GM12865 (cell line): ENCODE measurements at regions not wholly inside any gene's neighbourhood (a gene's known extent, or its start where the extent isn't known, plus 50 kb on each side); places are given as distances from the start of the nearest gene placed in this dataset.
A peak's percentile ranks its signal among the peaks of the same experiment; 100 is the strongest.

Experiments
- DNase-seq: peaks from one replicate; pipeline ENCODE4 v3.0.0; 2010; ENCODE audit warnings: low read depth
- H3K4me3 ChIP-seq: 2 replicates; pipeline ENCODE4 v1.5.1; 2011; ENCODE audit warnings: mild to moderate bottlenecking, low read depth, low read length, control low read depth
- CTCF ChIP-seq: IDR thresholded peaks from 2 replicates; pipeline ENCODE4 v1.5.1; 2011; ENCODE audit warnings: low read length, control low read depth, low read depth, inconsistent platforms; ENCODE audit not compliant: insufficient read depth; ENCODE audit errors: missing control alignments

GRCh38 chr5:57103317-57103907 lies 70.4 kb upstream of the GPBP1 start:
- TF ChIP-seq CTCF: no peak
- no peak for DNase-seq
- no peak overlapping the region for H3K4me3 ChIP-seq

DNA sequence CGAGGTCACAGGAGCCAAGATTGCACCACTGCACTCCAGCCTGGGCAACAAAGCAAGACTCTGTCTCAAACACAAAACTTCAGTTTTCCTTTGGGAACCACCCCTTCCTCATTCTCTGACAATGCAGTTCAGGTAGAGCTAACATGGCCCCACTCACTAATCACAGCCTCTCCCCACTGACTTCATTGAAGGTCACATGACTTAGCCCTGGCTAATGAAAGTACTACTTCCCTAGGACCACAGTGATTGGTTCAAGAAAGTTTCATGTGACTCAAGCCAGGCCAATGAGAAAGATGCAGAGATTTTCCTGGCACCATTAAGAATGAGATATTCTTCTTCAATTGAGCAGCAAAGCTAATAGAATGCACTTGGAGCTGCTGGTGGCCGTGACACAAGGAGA lies 67.2 kb upstream of the GPBP1 start:
- TF ChIP-seq CTCF: no peak
- no peak for DNase-seq
- no peak overlapping the region for H3K4me3 ChIP-seq

DNA sequence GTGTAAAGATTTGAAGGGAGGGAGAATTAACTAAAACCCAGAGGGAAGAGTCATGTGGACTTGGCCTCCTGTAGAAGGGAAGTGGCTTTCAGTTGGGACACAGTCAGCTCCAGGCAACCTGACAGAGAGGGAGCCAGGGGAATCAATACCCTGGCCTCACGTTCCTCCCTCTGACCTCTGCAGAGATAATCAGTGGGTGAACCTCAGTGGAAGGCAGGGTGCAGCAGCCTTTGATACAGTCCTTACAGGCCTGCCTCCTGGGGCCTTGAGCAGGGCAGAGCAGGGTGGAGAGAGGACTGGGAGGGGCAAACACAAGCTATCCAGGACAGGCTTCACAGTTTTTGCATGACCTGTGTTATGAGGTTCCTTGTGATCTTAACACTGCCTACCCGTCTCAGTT lies 61.9 kb upstream of the GPBP1 start:
- DNase-seq: no peak
- TF ChIP-seq CTCF: no peak
- H3K4me3 ChIP-seq: no peak overlapping the region

GRCh38 chr5:57113481-57113880 lies 60.4 kb upstream of the GPBP1 start:
- no peak for DNase-seq
- no peak overlapping the region for H3K4me3 ChIP-seq
- no peak for TF ChIP-seq CTCF

- DNase-seq: peak; percentile 11
- TF ChIP-seq CTCF: no peak
- no peak overlapping the region for H3K4me3 ChIP-seq
These were observed 56.3 kb upstream of the GPBP1 start for GRCh38 chr5:57117596-57117995.

DNA sequence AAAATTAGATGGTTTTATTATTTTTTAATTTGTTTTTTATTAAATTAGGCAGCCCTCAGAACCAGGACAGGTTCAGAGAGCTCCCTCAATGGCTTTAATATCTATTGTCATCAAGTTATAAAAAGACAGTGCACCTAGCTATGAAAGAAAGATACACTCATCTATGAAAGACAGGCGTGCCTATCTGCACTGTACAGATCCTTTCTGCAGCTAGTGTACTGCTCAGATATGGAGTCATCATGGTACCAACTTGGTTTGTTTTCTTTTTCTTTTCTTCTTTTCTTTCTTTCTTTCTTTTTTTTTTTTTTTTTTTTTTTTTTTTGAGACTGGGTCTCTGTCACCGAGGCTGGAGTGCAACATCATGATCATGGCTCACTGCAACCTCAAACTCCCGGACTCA lies 54.8 kb upstream of the GPBP1 start:
- no peak for DNase-seq
- no peak overlapping the region for H3K4me3 ChIP-seq
- no peak for TF ChIP-seq CTCF

GRCh38 chr5:57124014-57124413 lies 49.8 kb upstream of the GPBP1 start:
- no peak for DNase-seq
- no peak overlapping the region for H3K4me3 ChIP-seq
- no peak for TF ChIP-seq CTCF
